Left ventricle myocardium inferior (tissue), 1 donor: ENCODE measurements at regions not wholly inside any gene's neighbourhood (a gene's known extent, or its start where the extent isn't known, plus 50 kb on each side); places are given as distances from the start of the nearest gene placed in this dataset.

Experiments
- DNase-seq: peaks from one replicate; pipeline ENCODE4 v3.0.0-alpha.2; 2020
- H3K27ac ChIP-seq: fragments of 200-600 bp; replicated peaks from 2 replicates; pipeline ENCODE4 v1.8.0; 2021
- H3K27me3 ChIP-seq: fragments of 200-600 bp; 2 replicates; pipeline ENCODE4 v1.8.0; 2021; ENCODE audit warnings: low read depth
- H3K36me3 ChIP-seq: fragments of 200-600 bp; 2 replicates; pipeline ENCODE4 v1.8.0; 2021
- H3K4me1 ChIP-seq: fragments of 200-600 bp; 2 replicates; pipeline ENCODE4 v1.8.0; 2021
- H3K4me3 ChIP-seq: fragments of 200-600 bp; 2 replicates; pipeline ENCODE4 v1.8.0; 2021; ENCODE audit warnings: mild to moderate bottlenecking, moderate library complexity
- H3K9me3 ChIP-seq: fragments of 200-600 bp; replicated peaks from 2 replicates; pipeline ENCODE4 v1.8.0; 2021
- intact Hi-C: fragments of 100-400 bp; cut with micrococcal nuclease; formaldehyde crosslinking; loops from one replicate; pipeline ENCODE4 v1.11.0; 2022
- TF ChIP-seq, protein P1 (sequence below): fragments of 200-600 bp; IDR thresholded peaks from 2 replicates; pipeline ENCODE4 v1.8.0; 2021; ENCODE audit warnings: antibody characterized with exemption, mild to moderate bottlenecking, borderline replicate concordance
- donor health status: DM: no; HTN: yes; CAD: no; lungs with severe emphysema.

DNA sequence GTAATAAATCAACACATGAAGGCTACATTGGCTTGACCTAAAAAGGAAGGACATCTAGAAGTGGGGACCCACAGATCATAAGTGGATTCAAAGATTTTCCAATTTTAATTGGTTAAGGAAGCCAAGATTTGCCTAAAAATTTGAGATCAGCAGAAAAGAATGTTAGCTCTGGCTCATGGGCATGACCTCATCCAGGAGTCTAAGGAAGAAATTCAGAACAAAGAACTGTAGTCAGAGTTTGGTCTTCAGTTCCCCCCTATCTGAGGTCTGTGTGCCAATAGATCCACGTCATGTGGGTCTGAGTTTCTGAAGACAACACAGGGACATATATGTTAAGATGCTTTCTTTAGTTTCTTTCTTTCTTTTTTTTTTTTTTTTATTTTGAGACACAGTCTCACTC is 648.8 kb upstream of the SPRY2 start:
- Histone ChIP-seq H3K4me3 (no peak overlapping the region), H3K36me3 (no peaks in the 10 kb centered on the region), H3K27ac (no peak overlapping the region), H3K9me3 (peaks cover 34% of the 10 kb centered on the region), H3K4me1 (peaks cover 7% of the 10 kb centered on the region), H3K27me3 (no peaks in the 10 kb centered on the region)
- TF ChIP-seq, protein P1, sequence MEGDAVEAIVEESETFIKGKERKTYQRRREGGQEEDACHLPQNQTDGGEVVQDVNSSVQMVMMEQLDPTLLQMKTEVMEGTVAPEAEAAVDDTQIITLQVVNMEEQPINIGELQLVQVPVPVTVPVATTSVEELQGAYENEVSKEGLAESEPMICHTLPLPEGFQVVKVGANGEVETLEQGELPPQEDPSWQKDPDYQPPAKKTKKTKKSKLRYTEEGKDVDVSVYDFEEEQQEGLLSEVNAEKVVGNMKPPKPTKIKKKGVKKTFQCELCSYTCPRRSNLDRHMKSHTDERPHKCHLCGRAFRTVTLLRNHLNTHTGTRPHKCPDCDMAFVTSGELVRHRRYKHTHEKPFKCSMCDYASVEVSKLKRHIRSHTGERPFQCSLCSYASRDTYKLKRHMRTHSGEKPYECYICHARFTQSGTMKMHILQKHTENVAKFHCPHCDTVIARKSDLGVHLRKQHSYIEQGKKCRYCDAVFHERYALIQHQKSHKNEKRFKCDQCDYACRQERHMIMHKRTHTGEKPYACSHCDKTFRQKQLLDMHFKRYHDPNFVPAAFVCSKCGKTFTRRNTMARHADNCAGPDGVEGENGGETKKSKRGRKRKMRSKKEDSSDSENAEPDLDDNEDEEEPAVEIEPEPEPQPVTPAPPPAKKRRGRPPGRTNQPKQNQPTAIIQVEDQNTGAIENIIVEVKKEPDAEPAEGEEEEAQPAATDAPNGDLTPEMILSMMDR, result no peak
- intact Hi-C loops, result no loop called here
- DNase-seq, result no peak

DNA sequence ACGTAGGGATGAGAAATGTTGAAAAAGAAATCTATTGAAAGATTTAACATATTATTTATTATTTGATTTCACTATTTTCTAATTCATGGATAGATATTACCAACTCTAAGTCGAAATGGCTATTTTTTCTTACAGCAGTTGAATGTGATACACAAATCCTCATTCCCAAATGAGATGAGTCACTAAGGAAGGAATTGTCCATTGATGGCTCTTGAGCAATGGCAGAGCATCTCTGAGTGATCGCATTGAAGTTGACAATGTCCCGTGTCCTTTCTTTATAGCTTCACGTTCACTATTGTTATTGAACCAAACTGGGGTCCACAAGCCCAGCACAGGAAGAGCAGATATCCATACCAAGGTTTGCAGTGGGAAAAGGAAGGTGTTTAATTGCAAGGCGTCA is 648.3 kb upstream of the SPRY2 start:
- Histone ChIP-seq H3K27ac (no peak overlapping the region), H3K4me3 (no peak overlapping the region), H3K27me3 (no peaks in the 10 kb centered on the region), H3K9me3 (peaks cover 34% of the 10 kb centered on the region), H3K36me3 (no peaks in the 10 kb centered on the region), H3K4me1 (peaks cover 7% of the 10 kb centered on the region)
- intact Hi-C loops, result no loop called here
- TF ChIP-seq, protein P1, result no peak
- DNase-seq, result no peak

DNA sequence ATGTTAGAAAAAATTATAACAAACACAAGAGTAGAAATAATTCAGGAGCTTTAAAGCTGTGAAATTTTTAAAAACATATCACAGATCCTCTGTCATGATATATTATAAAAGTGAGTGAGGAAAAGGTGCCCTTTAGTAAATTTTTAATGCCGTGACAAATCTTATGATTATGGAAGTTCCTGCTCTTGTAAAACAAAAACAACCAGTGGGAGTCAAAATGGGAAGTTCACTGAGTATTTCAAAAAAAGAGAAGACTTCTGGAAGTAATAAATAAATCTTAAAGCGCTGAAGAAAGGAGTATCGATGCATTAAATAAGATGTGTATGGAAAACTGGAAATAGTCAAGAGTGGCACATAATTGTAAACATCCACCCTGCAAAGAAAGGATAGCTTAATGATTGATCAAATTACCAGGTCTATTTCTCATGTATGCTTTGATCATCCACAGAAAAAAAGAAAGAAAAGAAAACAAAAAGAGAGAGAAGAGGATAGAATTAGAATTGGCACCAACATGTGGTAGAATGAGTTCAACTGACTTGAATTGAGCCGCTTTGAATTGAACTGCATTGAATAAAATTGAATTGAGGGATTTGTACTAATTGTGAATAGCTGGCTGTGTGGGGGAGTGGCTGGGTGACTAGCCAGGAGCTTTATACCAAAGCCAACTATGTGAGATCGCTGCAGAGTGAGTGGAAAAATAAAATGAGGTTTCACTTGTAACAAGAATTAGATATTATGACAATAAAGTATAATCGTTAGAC is 647.6 kb upstream of the SPRY2 start:
- Histone ChIP-seq H3K27ac (no peak overlapping the region), H3K27me3 (no peaks in the 10 kb centered on the region), H3K36me3 (no peaks in the 10 kb centered on the region), H3K4me3 (no peak overlapping the region), H3K4me1 (peaks cover 7% of the 10 kb centered on the region), H3K9me3 (peaks cover 34% of the 10 kb centered on the region)
- no peak for DNase-seq
- TF ChIP-seq, protein P1, result no peak
- intact Hi-C loops, result no loop called here

DNA sequence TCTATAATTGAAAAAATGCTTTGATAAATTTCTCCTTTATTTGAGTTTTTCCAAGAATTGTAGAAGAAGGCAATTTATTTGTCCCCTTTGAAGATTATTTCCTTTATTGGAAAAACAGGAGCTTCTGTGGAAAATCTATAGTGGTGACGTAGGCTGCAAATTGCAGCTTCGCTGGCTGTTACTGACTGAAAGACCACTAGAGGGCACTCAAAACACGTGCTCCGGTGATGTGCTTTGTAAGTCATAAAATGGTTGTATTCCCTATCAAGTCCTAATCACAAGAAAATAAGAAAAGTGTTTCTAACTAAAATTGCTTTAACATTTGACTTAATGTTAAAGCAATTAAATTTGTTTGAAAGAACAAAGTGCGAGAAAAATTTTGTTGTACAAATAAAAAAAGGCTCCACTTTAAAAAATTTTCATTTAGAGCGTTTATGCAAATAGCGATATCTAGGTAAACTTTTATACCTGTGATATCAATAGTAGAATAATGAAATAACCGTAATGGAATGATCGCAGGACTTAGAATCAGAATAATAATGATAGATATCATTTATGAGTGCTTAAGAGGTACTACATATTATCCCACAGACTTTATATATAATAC is 638.2 kb upstream of the SPRY2 start:
- DNase-seq, result no peak
- no peaks in the 10 kb centered on the region for H3K4me1 ChIP-seq
- H3K36me3 ChIP-seq, result no peaks in the 10 kb centered on the region
- H3K4me3 ChIP-seq, result no peak overlapping the region
- TF ChIP-seq, protein P1, result peak; percentile 91
- peaks cover 6% of the 10 kb centered on the region for H3K9me3 ChIP-seq
- H3K27ac ChIP-seq, result no peak overlapping the region
- intact Hi-C loops, result no loop called here
- H3K27me3 ChIP-seq, result no peaks in the 10 kb centered on the region

DNA sequence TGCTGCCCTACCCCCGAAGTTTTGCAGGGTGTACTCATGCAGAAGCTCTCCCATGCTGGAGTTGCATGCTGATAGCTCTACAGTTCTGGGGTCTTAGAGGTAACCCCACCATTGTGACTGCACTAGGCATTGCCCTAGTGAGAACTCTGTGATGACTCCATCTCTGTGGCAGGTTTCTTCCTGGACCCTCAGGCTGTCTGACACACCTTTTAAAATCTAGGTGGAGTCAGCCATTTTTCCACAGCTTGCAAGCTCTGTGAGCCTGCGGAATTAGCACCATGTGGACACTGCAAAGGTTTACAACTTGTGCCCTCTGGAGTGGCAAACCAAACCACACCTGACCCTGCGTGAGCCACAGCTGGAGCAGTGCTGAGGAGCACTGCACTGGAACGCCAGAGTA is 636.2 kb upstream of the SPRY2 start:
- DNase-seq, result no peak
- no peaks in the 10 kb centered on the region for H3K9me3 ChIP-seq
- H3K4me1 ChIP-seq, result no peaks in the 10 kb centered on the region
- H3K4me3 ChIP-seq, result no peak overlapping the region
- no peak overlapping the region for H3K27ac ChIP-seq
- no peaks in the 10 kb centered on the region for H3K36me3 ChIP-seq
- intact Hi-C loops, result no loop called here
- TF ChIP-seq, protein P1, result no peak
- no peaks in the 10 kb centered on the region for H3K27me3 ChIP-seq
